ENCODE measurements at regions not wholly inside any gene's neighbourhood (a gene's known extent, or its start where the extent isn't known, plus 50 kb on each side); places are given as distances from the start of the nearest gene placed in this dataset.
"Not testable (repeated sequence)": the region's sequence is repeated elsewhere in the genome, so short reads cannot be mapped to it uniquely, and the experiment has no call there.

GRCh38 chr5:120790339-120790738 is 326.2 kb downstream of the PRR16 start:
- H3K27ac Mint-ChIP-seq, result no peak overlapping the region
- H3K4me1 Mint-ChIP-seq (ENCODE audit: low read depth), result no peaks in the 10 kb centered on the region
- no peak for DNase-seq (ENCODE audit: low spot score)
- H3K9me3 Mint-ChIP-seq, result no peaks in the 10 kb centered on the region
- no peak overlapping the region for H3K4me3 Mint-ChIP-seq
- no peaks in the 10 kb centered on the region for H3K36me3 Mint-ChIP-seq (ENCODE audit: low read depth)
- H3K27me3 Mint-ChIP-seq (ENCODE audit: low read depth), result no peaks in the 10 kb centered on the region

- no peak overlapping the region for H3K4me3 Mint-ChIP-seq
- no peak for DNase-seq (ENCODE audit: low spot score)
Observed at GRCh38 chr5:120792477-120792876, 328.4 kb downstream of the PRR16 start.

GRCh38 chr5:120794121-120794520 is 330.0 kb downstream of the PRR16 start:
- Mint-ChIP-seq H3K4me1 (ENCODE audit: low read depth) (no peaks in the 10 kb centered on the region), H3K36me3 (ENCODE audit: low read depth) (no peaks in the 10 kb centered on the region), H3K27me3 (ENCODE audit: low read depth) (no peaks in the 10 kb centered on the region), H3K27ac (no peak overlapping the region), H3K9me3 (no peaks in the 10 kb centered on the region), H3K4me3 (no peak overlapping the region)
- no peak for DNase-seq (ENCODE audit: low spot score)

More at GRCh38 chr5:120792477-120792876, 328.4 kb downstream of the PRR16 start:
- Mint-ChIP-seq H3K36me3 (ENCODE audit: low read depth) (no peaks in the 10 kb centered on the region), H3K27me3 (ENCODE audit: low read depth) (no peaks in the 10 kb centered on the region), H3K9me3 (no peaks in the 10 kb centered on the region), H3K27ac (no peak overlapping the region), H3K4me1 (ENCODE audit: low read depth) (no peaks in the 10 kb centered on the region)

GRCh38 chr5:120803282-120803681 is 339.2 kb downstream of the PRR16 start:
- Mint-ChIP-seq H3K27ac (no peak overlapping the region), H3K4me1 (ENCODE audit: low read depth) (no peaks in the 10 kb centered on the region), H3K4me3 (no peak overlapping the region), H3K27me3 (ENCODE audit: low read depth) (no peaks in the 10 kb centered on the region), H3K36me3 (ENCODE audit: low read depth) (no peaks in the 10 kb centered on the region), H3K9me3 (no peaks in the 10 kb centered on the region)
- DNase-seq (ENCODE audit: low spot score), result no peak

GRCh38 chr5:120805131-120805530 is 341.0 kb downstream of the PRR16 start:
- H3K4me3 Mint-ChIP-seq, result no peak overlapping the region
- no peaks in the 10 kb centered on the region for H3K36me3 Mint-ChIP-seq (ENCODE audit: low read depth)
- no peak overlapping the region for H3K27ac Mint-ChIP-seq
- no peaks in the 10 kb centered on the region for H3K27me3 Mint-ChIP-seq (ENCODE audit: low read depth)
- DNase-seq (ENCODE audit: low spot score), result no peak
- H3K9me3 Mint-ChIP-seq, result no peaks in the 10 kb centered on the region
- no peaks in the 10 kb centered on the region for H3K4me1 Mint-ChIP-seq (ENCODE audit: low read depth)

- Mint-ChIP-seq H3K9me3 (no peaks in the 10 kb centered on the region), H3K27me3 (ENCODE audit: low read depth) (no peaks in the 10 kb centered on the region), H3K36me3 (ENCODE audit: low read depth) (no peaks in the 10 kb centered on the region), H3K4me1 (ENCODE audit: low read depth) (no peaks in the 10 kb centered on the region), H3K4me3 (no peak overlapping the region), H3K27ac (no peak overlapping the region)
- no peak for DNase-seq (ENCODE audit: low spot score)
Observed at GRCh38 chr5:120806202-120806601, 342.1 kb downstream of the PRR16 start.

- H3K36me3 Mint-ChIP-seq (ENCODE audit: low read depth), result no peaks in the 10 kb centered on the region
- no peaks in the 10 kb centered on the region for H3K27me3 Mint-ChIP-seq (ENCODE audit: low read depth)
- no peak overlapping the region for H3K4me3 Mint-ChIP-seq
- H3K27ac Mint-ChIP-seq, result no peak overlapping the region
- H3K4me1 Mint-ChIP-seq (ENCODE audit: low read depth), result no peaks in the 10 kb centered on the region
- H3K9me3 Mint-ChIP-seq, result peaks cover 7% of the 10 kb centered on the region
- DNase-seq (ENCODE audit: low spot score), result no peak
Observed at GRCh38 chr5:120808135-120808534, 344.0 kb downstream of the PRR16 start.

- Mint-ChIP-seq H3K4me3 (no peak overlapping the region), H3K4me1 (ENCODE audit: low read depth) (no peaks in the 10 kb centered on the region), H3K27me3 (ENCODE audit: low read depth) (no peaks in the 10 kb centered on the region), H3K27ac (no peak overlapping the region), H3K36me3 (ENCODE audit: low read depth) (no peaks in the 10 kb centered on the region), H3K9me3 (peaks cover 10% of the 10 kb centered on the region)
- no peak for DNase-seq (ENCODE audit: low spot score)
Observed at GRCh38 chr5:120808606-120809005, 344.5 kb downstream of the PRR16 start.

- Mint-ChIP-seq H3K27me3 (ENCODE audit: low read depth) (no peaks in the 10 kb centered on the region), H3K36me3 (ENCODE audit: low read depth) (no peaks in the 10 kb centered on the region)
- no peak for DNase-seq (ENCODE audit: low spot score)
Observed at GRCh38 chr5:120813551-120813950, 349.5 kb downstream of the PRR16 start.

GRCh38 chr5:120817044-120817985 is 353.2 kb downstream of the PRR16 start:
- no peaks in the 10 kb centered on the region for H3K4me1 Mint-ChIP-seq (ENCODE audit: low read depth)
- no peak overlapping the region for H3K4me3 Mint-ChIP-seq
- H3K27me3 Mint-ChIP-seq (ENCODE audit: low read depth), result no peaks in the 10 kb centered on the region
- DNase-seq (ENCODE audit: low spot score), result no peak
- no peaks in the 10 kb centered on the region for H3K36me3 Mint-ChIP-seq (ENCODE audit: low read depth)
- no peak overlapping the region for H3K27ac Mint-ChIP-seq
- H3K9me3 Mint-ChIP-seq, result peaks cover 22% of the 10 kb centered on the region

More at GRCh38 chr5:120813551-120813950, 349.5 kb downstream of the PRR16 start:
- Mint-ChIP-seq H3K27ac (no peak overlapping the region), H3K9me3 (peaks cover 21% of the 10 kb centered on the region), H3K4me1 (ENCODE audit: low read depth) (no peaks in the 10 kb centered on the region), H3K4me3 (no peak overlapping the region)

GRCh38 chr5:120818128-120818527 is 354.0 kb downstream of the PRR16 start:
- DNase-seq (ENCODE audit: low spot score), result no peak
- Mint-ChIP-seq H3K4me1 (ENCODE audit: low read depth) (no peaks in the 10 kb centered on the region), H3K9me3 (peaks cover 18% of the 10 kb centered on the region), H3K27ac (no peak overlapping the region), H3K4me3 (no peak overlapping the region), H3K27me3 (ENCODE audit: low read depth) (no peaks in the 10 kb centered on the region), H3K36me3 (ENCODE audit: low read depth) (no peaks in the 10 kb centered on the region)

GRCh38 chr5:120823328-120823727 is 359.2 kb downstream of the PRR16 start:
- H3K9me3 Mint-ChIP-seq, result peaks cover 5% of the 10 kb centered on the region
- no peaks in the 10 kb centered on the region for H3K4me1 Mint-ChIP-seq (ENCODE audit: low read depth)
- no peak for DNase-seq (ENCODE audit: low spot score)
- H3K27ac Mint-ChIP-seq, result no peak overlapping the region
- H3K36me3 Mint-ChIP-seq (ENCODE audit: low read depth), result no peaks in the 10 kb centered on the region
- no peak overlapping the region for H3K4me3 Mint-ChIP-seq
- H3K27me3 Mint-ChIP-seq (ENCODE audit: low read depth), result no peaks in the 10 kb centered on the region

GRCh38 chr5:120831646-120832045 is 367.5 kb downstream of the PRR16 start:
- not testable (repeated sequence) for DNase-seq (ENCODE audit: low spot score); H3K4me1 Mint-ChIP-seq (ENCODE audit: low read depth); H3K9me3 Mint-ChIP-seq; H3K36me3 Mint-ChIP-seq (ENCODE audit: low read depth); H3K27ac Mint-ChIP-seq; H3K27me3 Mint-ChIP-seq (ENCODE audit: low read depth); H3K4me3 Mint-ChIP-seq

- Mint-ChIP-seq H3K27ac (no peak overlapping the region), H3K27me3 (ENCODE audit: low read depth) (no peaks in the 10 kb centered on the region), H3K4me3 (no peak overlapping the region), H3K4me1 (ENCODE audit: low read depth) (no peaks in the 10 kb centered on the region), H3K9me3 (no peaks in the 10 kb centered on the region), H3K36me3 (ENCODE audit: low read depth) (no peaks in the 10 kb centered on the region)
- DNase-seq (ENCODE audit: low spot score), result no peak
Observed at GRCh38 chr5:120841830-120842229, 377.7 kb downstream of the PRR16 start.

Measured in T-helper 2 cell treated with Interferon-gamma antibody and Interleukin-4, amounts not matched to agents 5 μg/mL and 100 μg/mL, for 36 hours (primary cell).